Fibroblast of upper back skin (primary cell): ENCODE measurements at regions not wholly inside any gene's neighbourhood (a gene's known extent, or its start where the extent isn't known, plus 50 kb on each side); places are given as distances from the start of the nearest gene placed in this dataset.
"Not testable (repeated sequence)": the region's sequence is repeated elsewhere in the genome, so short reads cannot be mapped to it uniquely, and the experiment has no call there.

Experiments used
- DNase-seq: peaks from one replicate; pipeline ENCODE4 v3.0.0-alpha.2; 2013

- no peak for DNase-seq
These were observed 263.4 kb upstream of the SLC30A5 start for GRCh38 chr5:68830377-68830898.

GRCh38 chr5:68834491-68834981 is 259.3 kb upstream of the SLC30A5 start:
- DNase-seq = peak; percentile 45

- no peak for DNase-seq
These were observed 255.6 kb upstream of the SLC30A5 start for GRCh38 chr5:68838157-68838718.

- DNase-seq = peak; percentile 88
These were observed 254.7 kb upstream of the SLC30A5 start for GRCh38 chr5:68839019-68839552.

- DNase-seq = peak; percentile 69
These were observed 250.0 kb upstream of the SLC30A5 start for GRCh38 chr5:68843624-68844364.

GRCh38 chr5:68845131-68845530 is 248.7 kb upstream of the SLC30A5 start:
- DNase-seq = no peak

- no peak for DNase-seq
These were observed 247.0 kb upstream of the SLC30A5 start for GRCh38 chr5:68846828-68847227.

GRCh38 chr5:68848091-68848490 is 245.7 kb upstream of the SLC30A5 start:
- DNase-seq = peak; percentile 60

GRCh38 chr5:68849103-68849502 is 244.7 kb upstream of the SLC30A5 start:
- DNase-seq = no peak

GRCh38 chr5:68849906-68850305 is 243.9 kb upstream of the SLC30A5 start:
- DNase-seq = no peak

- no peak for DNase-seq
These were observed 232.7 kb upstream of the SLC30A5 start for GRCh38 chr5:68861099-68861498.

- DNase-seq = no peak
These were observed 231.3 kb upstream of the SLC30A5 start for GRCh38 chr5:68862560-68862959.

- DNase-seq = not testable (repeated sequence)
These were observed 228.6 kb upstream of the SLC30A5 start for GRCh38 chr5:68865192-68865591.

GRCh38 chr5:68872088-68872839 is 221.6 kb upstream of the SLC30A5 start:
- peak; percentile 16 for DNase-seq

GRCh38 chr5:68873198-68873597 is 220.6 kb upstream of the SLC30A5 start:
- no peak for DNase-seq

GRCh38 chr5:68875351-68875750 is 218.5 kb upstream of the SLC30A5 start:
- DNase-seq = no peak

- no peak for DNase-seq
These were observed 210.4 kb upstream of the SLC30A5 start for GRCh38 chr5:68883436-68883835.

- DNase-seq = no peak
These were observed 209.6 kb upstream of the SLC30A5 start for GRCh38 chr5:68884144-68884754.

- DNase-seq = no peak
These were observed 208.9 kb upstream of the SLC30A5 start for GRCh38 chr5:68884883-68885282.

GRCh38 chr5:68886814-68887213 is 207.0 kb upstream of the SLC30A5 start:
- no peak for DNase-seq

- no peak for DNase-seq
These were observed 202.1 kb upstream of the SLC30A5 start for GRCh38 chr5:68891718-68892117.

- peak; percentile 12 for DNase-seq
These were observed 199.1 kb upstream of the SLC30A5 start for GRCh38 chr5:68894673-68895072.

- DNase-seq = peak; percentile 80
These were observed 194.8 kb upstream of the SLC30A5 start for GRCh38 chr5:68898951-68899471.
